HCT116 (cell line): ENCODE measurements at regions not wholly inside any gene's neighbourhood (a gene's known extent, or its start where the extent isn't known, plus 50 kb on each side); places are given as distances from the start of the nearest gene placed in this dataset.

ENCODE experiments used
- ATF3 ChIP-seq: IDR thresholded peaks from 2 replicates; pipeline ENCODE4 v1.6.1; 2012
- CTCF ChIP-seq, 3 experiments: fragments of 200-600 bp in 1 of 3; sonication (generic) in 1 of 3; IDR thresholded peaks in 2 of 3; conservative IDR thresholded peaks in 1 of 3; 2 replicates each; pipeline ENCODE4 v1.5.1; 2012 to 2017; ENCODE audit warnings: low read depth in 2 of 3, low read length in 2 of 3, antibody characterized with exemption in 1 of 3, borderline replicate concordance in 1 of 3, control low read depth in 1 of 3, mild to moderate bottlenecking in 1 of 3, mixed read lengths in 1 of 3, mixed run types in 1 of 3, moderate library complexity in 1 of 3; ENCODE audit not compliant: insufficient read depth in 1 of 3
- EZH2 ChIP-seq: fragments of 200-600 bp; sonication (generic); IDR thresholded peaks from 2 replicates; pipeline ENCODE4 v1.6.1; 2017; ENCODE audit warnings: antibody characterized with exemption, mixed run types
- EZH2phosphoT487 ChIP-seq: fragments of 200-600 bp; IDR thresholded peaks from 2 replicates; pipeline ENCODE4 v1.6.1; 2018; ENCODE audit warnings: antibody characterized with exemption, borderline replicate concordance
- JUND ChIP-seq: IDR thresholded peaks from 2 replicates; pipeline ENCODE4 v1.6.1; 2012
- MAX ChIP-seq: IDR thresholded peaks from 2 replicates; pipeline ENCODE4 v1.6.1; 2012
- POLR2A ChIP-seq: IDR thresholded peaks from 2 replicates; pipeline ENCODE4 v1.7.0; 2011; ENCODE audit warnings: borderline replicate concordance; ENCODE audit not compliant: insufficient read depth, insufficient read length; ENCODE audit errors: extremely low read depth
- RAD21 ChIP-seq: IDR thresholded peaks from 2 replicates; pipeline ENCODE4 v1.6.1; 2012; ENCODE audit warnings: low read depth, mild to moderate bottlenecking
- REST ChIP-seq: IDR thresholded peaks from 2 replicates; pipeline ENCODE4 v1.6.1; 2012; ENCODE audit warnings: low read depth
- SIN3A ChIP-seq: IDR thresholded peaks from 2 replicates; pipeline ENCODE4 v1.6.1; 2012; ENCODE audit warnings: low read depth
- YY1 ChIP-seq: IDR thresholded peaks from 2 replicates; pipeline ENCODE4 v1.6.1; 2011; ENCODE audit warnings: low read length, low read depth, moderate library complexity, mild to moderate bottlenecking; ENCODE audit not compliant: insufficient replicate concordance; ENCODE audit errors: extremely low read depth
- ZBTB33 ChIP-seq: IDR thresholded peaks from 2 replicates; pipeline ENCODE4 v1.6.1; 2011; ENCODE audit warnings: mild to moderate bottlenecking, low read length, moderate library complexity; ENCODE audit not compliant: insufficient replicate concordance; ENCODE audit errors: extremely low read depth
- ZNF274 ChIP-seq: fragments of 200-500 bp; sonication (Bioruptor generic); IDR thresholded peaks from 2 replicates; pipeline ENCODE4 v1.6.1; 2014; ENCODE audit warnings: mild to moderate bottlenecking, low read depth, low read length, inconsistent platforms

GRCh38 chr16:76157629-76158028 is 119.6 kb upstream of the CNTNAP4 start:
- TF ChIP-seq ZNF274 (no peak), REST (no peak), CTCF (IDR thresholded peaks at IDR 0.05 in 2 of 3, conservative IDR thresholded peaks at IDR 0.05 in 1 of 3; ENCODE audit: borderline replicate concordance in 1 of 3, insufficient read depth in 1 of 3, low read depth in 2 of 3, low read length in 2 of 3) (no peak), MAX (no peak), ZBTB33 (no peak), RAD21 (no peak), YY1 (no peak), SIN3A (no peak), POLR2A (no peak), JUND (no peak), EZH2phosphoT487 (no peak), EZH2 (no peak), ATF3 (no peak)
